ENCODE measurements at regions not wholly inside any gene's neighbourhood (a gene's known extent, or its start where the extent isn't known, plus 50 kb on each side); places are given as distances from the start of the nearest gene placed in this dataset.
"Not testable (repeated sequence)": the region's sequence is repeated elsewhere in the genome, so short reads cannot be mapped to it uniquely, and the experiment has no call there.

- 81% methylated on average over 5 of the region's 5 CpGs for WGBS
- no peaks in the 10 kb centered on the region for H3K36me3 ChIP-seq (ENCODE audit: insufficient read depth, low read length)
Measured at GRCh38 chr5:51227963-51228470, 155.2 kb upstream of the ISL1 start.

DNA sequence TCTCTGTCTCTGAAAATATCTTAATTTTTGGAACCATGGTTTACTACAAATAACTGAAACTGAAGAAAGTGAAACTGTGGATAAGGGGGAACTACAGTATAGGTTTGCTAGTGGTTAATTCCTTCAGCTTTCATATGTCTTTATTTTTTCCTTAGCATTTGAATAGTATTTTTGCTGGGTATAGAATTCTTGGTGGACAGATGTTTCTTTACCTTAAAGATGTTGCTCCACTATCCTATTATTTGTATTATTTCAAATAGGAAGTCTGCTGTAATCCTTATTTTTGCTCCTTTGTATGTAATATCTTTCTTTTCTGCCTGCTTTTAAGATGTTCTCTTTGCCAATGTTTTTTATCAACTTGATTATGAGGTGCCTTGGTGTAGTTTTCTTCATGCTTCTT is 152.9 kb upstream of the ISL1 start:
- no peak overlapping the region for H3K4me3 ChIP-seq (ENCODE audit: low read length)
- H3K27me3 ChIP-seq (ENCODE audit: insufficient read depth, low read length), result no peaks in the 10 kb centered on the region
- no peak overlapping the region for H3K27ac ChIP-seq (ENCODE audit: low read depth, low read length)
- peaks cover 28% of the 10 kb centered on the region for H3K4me1 ChIP-seq (ENCODE audit: insufficient read depth, low read length)
- H3K36me3 ChIP-seq (ENCODE audit: insufficient read depth, low read length), result no peaks in the 10 kb centered on the region
- peaks cover 18% of the 10 kb centered on the region; the same call in 1 of the 2 replicates for H3K9me3 ChIP-seq (ENCODE audit: insufficient read depth, low read depth, low read length)
- no peak overlapping the region for H3K9ac ChIP-seq (ENCODE audit: low read depth, low read length)

More at GRCh38 chr5:51227963-51228470, 155.2 kb upstream of the ISL1 start:
- Histone ChIP-seq H3K27ac (ENCODE audit: low read depth, low read length) (peak overlapping the region; percentile 28; the same call in 1 of the 2 replicates), H3K9me3 (ENCODE audit: insufficient read depth, low read depth, low read length) (peaks cover 18% of the 10 kb centered on the region; the same call in 1 of the 2 replicates), H3K4me1 (ENCODE audit: insufficient read depth, low read length) (peaks cover 31% of the 10 kb centered on the region), H3K4me3 (ENCODE audit: low read length) (no peak overlapping the region), H3K9ac (ENCODE audit: low read depth, low read length) (0 out of 2 replicates have a peak overlapping the region, but pooled peaks have one; percentile 7), H3K27me3 (ENCODE audit: insufficient read depth, low read length) (no peaks in the 10 kb centered on the region)

GRCh38 chr5:51242456-51242855 is 140.8 kb upstream of the ISL1 start:
- WGBS, result 84% methylated on average over 1 of the region's 1 CpG
- no peaks in the 10 kb centered on the region for H3K36me3 ChIP-seq (ENCODE audit: insufficient read depth, low read length)

GRCh38 chr5:51250957-51251356 is 132.3 kb upstream of the ISL1 start:
- H3K36me3 ChIP-seq (ENCODE audit: insufficient read depth, low read length); H3K4me3 ChIP-seq (ENCODE audit: low read length); H3K4me1 ChIP-seq (ENCODE audit: insufficient read depth, low read length); H3K27ac ChIP-seq (ENCODE audit: low read depth, low read length); H3K9me3 ChIP-seq (ENCODE audit: insufficient read depth, low read depth, low read length); H3K9ac ChIP-seq (ENCODE audit: low read depth, low read length); H3K27me3 ChIP-seq (ENCODE audit: insufficient read depth, low read length): not testable (repeated sequence)
- 87% methylated on average over 10 of the region's 10 CpGs for WGBS

More at GRCh38 chr5:51242456-51242855, 140.8 kb upstream of the ISL1 start:
- no peak overlapping the region for H3K27ac ChIP-seq (ENCODE audit: low read depth, low read length)
- H3K9me3 ChIP-seq (ENCODE audit: insufficient read depth, low read depth, low read length), result no peaks in the 10 kb centered on the region
- no peak overlapping the region for H3K9ac ChIP-seq (ENCODE audit: low read depth, low read length)
- no peaks in the 10 kb centered on the region for H3K4me1 ChIP-seq (ENCODE audit: insufficient read depth, low read length)
- no peak overlapping the region for H3K4me3 ChIP-seq (ENCODE audit: low read length)
- no peaks in the 10 kb centered on the region for H3K27me3 ChIP-seq (ENCODE audit: insufficient read depth, low read length)

DNA sequence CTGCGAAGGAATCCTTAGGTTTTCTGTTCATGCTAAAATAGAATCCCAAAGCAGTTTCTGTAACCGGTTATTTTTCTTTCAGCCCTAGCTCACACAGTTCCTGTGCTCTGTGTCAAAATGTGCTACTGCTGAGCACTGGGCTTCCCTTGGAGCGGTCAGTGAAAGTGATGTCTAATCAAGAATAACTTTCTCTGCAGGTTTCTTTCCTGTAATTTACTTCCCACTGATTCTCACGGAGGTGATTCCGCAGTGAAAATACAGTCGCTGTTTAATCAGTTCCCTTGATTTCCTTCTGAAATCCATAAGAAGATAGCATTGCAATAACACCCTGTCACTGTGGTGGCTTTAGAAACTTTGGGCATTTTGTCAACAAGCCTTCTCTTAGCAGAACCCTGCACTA is 112.0 kb upstream of the ISL1 start:
- H3K27ac ChIP-seq (ENCODE audit: low read depth, low read length), result no peak overlapping the region
- H3K4me1 ChIP-seq (ENCODE audit: insufficient read depth, low read length), result peaks cover 23% of the 10 kb centered on the region
- no peaks in the 10 kb centered on the region for H3K9me3 ChIP-seq (ENCODE audit: insufficient read depth, low read depth, low read length)
- 78% methylated on average over 6 of the region's 6 CpGs for WGBS
- no peaks in the 10 kb centered on the region for H3K36me3 ChIP-seq (ENCODE audit: insufficient read depth, low read length)
- no peaks in the 10 kb centered on the region for H3K27me3 ChIP-seq (ENCODE audit: insufficient read depth, low read length)
- no peak overlapping the region for H3K9ac ChIP-seq (ENCODE audit: low read depth, low read length)
- no peak overlapping the region for H3K4me3 ChIP-seq (ENCODE audit: low read length)

GRCh38 chr5:51273021-51273420 is 110.2 kb upstream of the ISL1 start:
- peaks cover 23% of the 10 kb centered on the region for H3K4me1 ChIP-seq (ENCODE audit: insufficient read depth, low read length)
- H3K9me3 ChIP-seq (ENCODE audit: insufficient read depth, low read depth, low read length), result no peaks in the 10 kb centered on the region
- H3K9ac ChIP-seq (ENCODE audit: low read depth, low read length), result no peak overlapping the region
- H3K4me3 ChIP-seq (ENCODE audit: low read length), result no peak overlapping the region
- WGBS, result 80% methylated on average over 3 of the region's 3 CpGs
- H3K36me3 ChIP-seq (ENCODE audit: insufficient read depth, low read length), result no peaks in the 10 kb centered on the region
- no peak overlapping the region for H3K27ac ChIP-seq (ENCODE audit: low read depth, low read length)
- no peaks in the 10 kb centered on the region for H3K27me3 ChIP-seq (ENCODE audit: insufficient read depth, low read length)

DNA sequence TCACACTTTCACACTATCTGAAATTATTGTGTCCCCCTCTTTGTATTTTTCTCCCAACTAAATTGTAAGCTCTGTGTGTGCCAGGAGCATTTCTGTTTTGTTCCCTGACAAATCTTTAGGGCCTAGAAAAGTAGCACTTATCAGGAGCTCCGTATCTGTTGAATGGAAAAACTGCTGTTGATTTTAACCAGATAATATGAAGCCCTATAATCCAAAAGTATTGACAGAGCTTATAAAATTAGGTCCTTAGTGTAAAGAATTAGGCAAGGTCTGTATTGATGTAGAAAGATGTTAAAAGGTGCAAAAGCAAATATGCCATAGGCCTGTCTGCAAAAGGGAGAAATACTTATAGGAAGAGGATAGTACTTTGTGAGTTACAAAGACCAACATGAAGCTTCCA is 109.4 kb upstream of the ISL1 start:
- H3K4me3 ChIP-seq (ENCODE audit: low read length), result no peak overlapping the region
- H3K36me3 ChIP-seq (ENCODE audit: insufficient read depth, low read length), result no peaks in the 10 kb centered on the region
- H3K9me3 ChIP-seq (ENCODE audit: insufficient read depth, low read depth, low read length), result no peaks in the 10 kb centered on the region
- 83% methylated on average over 1 of the region's 1 CpG for WGBS
- no peaks in the 10 kb centered on the region for H3K27me3 ChIP-seq (ENCODE audit: insufficient read depth, low read length)
- peaks cover 29% of the 10 kb centered on the region for H3K4me1 ChIP-seq (ENCODE audit: insufficient read depth, low read length)
- no peak overlapping the region for H3K27ac ChIP-seq (ENCODE audit: low read depth, low read length)
- H3K9ac ChIP-seq (ENCODE audit: low read depth, low read length), result no peak overlapping the region

DNA sequence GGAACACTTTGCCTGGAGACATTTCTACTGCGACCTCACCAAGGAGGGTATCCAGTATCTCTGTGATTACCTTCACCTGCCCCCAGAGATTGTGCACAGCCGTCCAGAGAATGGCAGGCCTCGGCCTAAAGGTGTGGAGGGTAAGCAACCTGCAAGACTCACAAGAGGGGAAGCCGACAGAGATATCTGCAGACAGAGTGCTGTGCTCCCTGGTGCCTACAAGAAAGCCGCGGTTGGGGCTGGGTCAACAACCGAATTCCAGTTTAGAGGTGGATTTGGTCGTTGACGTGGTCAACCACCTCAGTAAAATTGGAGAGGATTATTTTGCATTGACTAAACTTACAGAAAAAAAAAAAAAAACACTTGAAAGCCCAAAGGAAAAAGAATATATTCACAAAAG is 107.8 kb upstream of the ISL1 start:
- Histone ChIP-seq H3K27me3 (ENCODE audit: insufficient read depth, low read length) (no peaks in the 10 kb centered on the region), H3K36me3 (ENCODE audit: insufficient read depth, low read length) (no peaks in the 10 kb centered on the region), H3K9ac (ENCODE audit: low read depth, low read length) (no peak overlapping the region), H3K9me3 (ENCODE audit: insufficient read depth, low read depth, low read length) (no peaks in the 10 kb centered on the region), H3K4me3 (ENCODE audit: low read length) (no peak overlapping the region), H3K27ac (ENCODE audit: low read depth, low read length) (no peak overlapping the region), H3K4me1 (ENCODE audit: insufficient read depth, low read length) (peaks cover 37% of the 10 kb centered on the region)
- 94% methylated on average over 9 of the region's 9 CpGs for WGBS

DNA sequence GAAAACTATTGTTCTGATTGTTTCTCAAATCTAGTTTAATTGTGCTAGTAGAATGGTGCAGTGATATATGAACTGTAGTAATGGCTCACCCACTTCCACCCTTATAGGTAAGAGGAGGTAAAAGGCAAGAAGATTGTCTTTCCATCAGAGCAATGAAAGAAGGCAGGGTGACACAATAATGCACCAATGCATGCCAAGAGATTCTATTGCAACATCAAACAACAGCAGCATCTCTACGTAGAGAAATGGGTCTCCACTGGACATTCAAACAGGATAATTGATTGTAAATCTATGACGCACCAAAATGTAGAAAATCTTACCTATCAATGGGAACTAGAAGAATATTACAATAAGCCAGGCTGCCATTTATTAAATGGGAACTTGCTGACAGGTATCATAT is 107.0 kb upstream of the ISL1 start:
- Histone ChIP-seq H3K4me1 (ENCODE audit: insufficient read depth, low read length) (peaks cover 34% of the 10 kb centered on the region), H3K27me3 (ENCODE audit: insufficient read depth, low read length) (no peaks in the 10 kb centered on the region), H3K4me3 (ENCODE audit: low read length) (no peak overlapping the region), H3K9me3 (ENCODE audit: insufficient read depth, low read depth, low read length) (no peaks in the 10 kb centered on the region), H3K9ac (ENCODE audit: low read depth, low read length) (no peak overlapping the region), H3K27ac (ENCODE audit: low read depth, low read length) (no peak overlapping the region), H3K36me3 (ENCODE audit: insufficient read depth, low read length) (no peaks in the 10 kb centered on the region)
- WGBS, result 100% methylated on average over 2 of the region's 2 CpGs

- no peaks in the 10 kb centered on the region for H3K9me3 ChIP-seq (ENCODE audit: insufficient read depth, low read depth, low read length)
- no peaks in the 10 kb centered on the region for H3K27me3 ChIP-seq (ENCODE audit: insufficient read depth, low read length)
- H3K27ac ChIP-seq (ENCODE audit: low read depth, low read length), result peak overlapping the region; percentile 60; the same call in 1 of the 2 replicates
- no peak overlapping the region for H3K4me3 ChIP-seq (ENCODE audit: low read length)
- 42% methylated on average over 3 of the region's 3 CpGs for WGBS
- no peaks in the 10 kb centered on the region for H3K36me3 ChIP-seq (ENCODE audit: insufficient read depth, low read length)
- no peak overlapping the region for H3K9ac ChIP-seq (ENCODE audit: low read depth, low read length)
- peaks cover 31% of the 10 kb centered on the region for H3K4me1 ChIP-seq (ENCODE audit: insufficient read depth, low read length)
Measured at GRCh38 chr5:51278539-51278938, 104.7 kb upstream of the ISL1 start.

DNA sequence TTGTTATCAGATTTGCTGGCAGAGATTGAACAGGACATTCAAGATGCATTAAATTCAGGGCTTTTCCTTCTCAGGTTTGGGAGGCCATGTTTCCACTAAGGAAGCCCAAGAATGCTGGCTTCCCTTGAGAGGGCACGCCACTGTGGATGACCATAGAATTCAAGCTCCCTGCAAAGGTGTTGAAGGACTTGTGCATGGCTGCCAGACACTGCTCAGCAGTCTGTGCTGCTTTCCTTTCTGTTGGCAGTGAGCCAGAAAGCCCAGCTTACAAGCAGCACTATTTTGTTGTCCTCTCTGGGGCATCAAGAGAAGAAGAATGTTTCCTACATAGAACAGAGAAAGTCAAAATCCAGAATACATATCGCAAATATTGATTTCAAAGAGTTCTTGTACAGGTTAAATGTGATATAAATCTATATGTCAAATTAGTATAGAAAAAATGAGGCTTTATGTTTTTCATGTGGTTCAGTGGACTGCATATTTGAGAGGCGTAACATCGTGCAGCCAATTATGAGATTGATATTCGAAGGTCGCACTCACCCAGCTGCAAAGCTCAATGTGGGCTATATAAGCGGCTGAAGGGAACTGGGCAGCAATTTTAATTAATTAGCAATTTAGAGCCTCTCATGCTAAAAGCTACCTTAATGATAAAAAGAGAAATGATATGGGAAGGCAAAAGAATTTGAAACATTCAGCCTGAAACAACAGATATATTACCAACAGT is 103.1 kb upstream of the ISL1 start:
- Histone ChIP-seq H3K9ac (ENCODE audit: low read depth, low read length) (no peak overlapping the region), H3K4me1 (ENCODE audit: insufficient read depth, low read length) (peaks cover 33% of the 10 kb centered on the region), H3K9me3 (ENCODE audit: insufficient read depth, low read depth, low read length) (no peaks in the 10 kb centered on the region), H3K4me3 (ENCODE audit: low read length) (no peak overlapping the region), H3K27me3 (ENCODE audit: insufficient read depth, low read length) (no peaks in the 10 kb centered on the region), H3K36me3 (ENCODE audit: insufficient read depth, low read length) (no peaks in the 10 kb centered on the region), H3K27ac (ENCODE audit: low read depth, low read length) (peak overlapping the region; percentile 60; the same call in 1 of the 2 replicates)
- WGBS, result 95% methylated on average over 7 of the region's 7 CpGs
